ENCODE measurements at regions not wholly inside any gene's neighbourhood (a gene's known extent, or its start where the extent isn't known, plus 50 kb on each side); places are given as distances from the start of the nearest gene placed in this dataset.
"Not testable (repeated sequence)": the region's sequence is repeated elsewhere in the genome, so short reads cannot be mapped to it uniquely, and the experiment has no call there.

DNA sequence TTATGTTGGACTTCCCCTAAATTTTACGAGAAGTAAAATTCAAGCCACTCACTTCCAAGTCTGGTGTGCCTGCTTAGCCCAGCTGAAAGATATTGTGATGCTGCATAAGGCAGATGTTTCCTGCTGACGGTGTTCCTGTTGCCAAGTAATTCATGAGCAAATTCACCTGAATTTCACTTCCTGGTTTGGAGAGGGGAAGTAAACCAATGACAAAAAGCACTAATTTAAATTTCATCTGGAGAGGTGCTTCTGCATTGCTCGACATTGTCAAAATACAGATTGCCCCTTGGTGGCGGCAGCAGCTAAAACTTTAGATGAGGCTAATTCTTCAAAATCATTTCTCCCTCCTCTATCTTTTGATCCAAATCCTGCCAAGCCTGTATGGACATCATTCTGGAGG, 281.1 kb downstream of the AACS start:
- Histone ChIP-seq H2AFZ (no peak overlapping the region), H4K20me1 (ENCODE audit: insufficient read depth) (no peaks in the 10 kb centered on the region), H3K36me3 (ENCODE audit: low read depth) (no peaks in the 10 kb centered on the region), H3K79me2 (ENCODE audit: low read depth) (no peaks in the 10 kb centered on the region), H3K4me1 (replicated peaks; ENCODE audit: insufficient read depth) (no peaks in the 10 kb centered on the region), H3F3A (ENCODE audit: insufficient read depth, low read depth) (no peaks in the 10 kb centered on the region), H3K4me2 (no peak overlapping the region), H3K9me3 (ENCODE audit: insufficient read depth, low read depth) (no peaks in the 10 kb centered on the region), H3K4me3 (no peak overlapping the region), H3K9me2 (ENCODE audit: insufficient read depth) (no peaks in the 10 kb centered on the region), H3K27me3 (ENCODE audit: insufficient read depth, low read depth) (peaks cover 69% of the 10 kb centered on the region), H3K27ac (no peak overlapping the region)
- DNase-seq = no peak
- no peak for TF ChIP-seq EZH2 (IDR thresholded peaks at IDR 0.05; ENCODE audit: low read depth)
- TF ChIP-seq, protein P1, sequence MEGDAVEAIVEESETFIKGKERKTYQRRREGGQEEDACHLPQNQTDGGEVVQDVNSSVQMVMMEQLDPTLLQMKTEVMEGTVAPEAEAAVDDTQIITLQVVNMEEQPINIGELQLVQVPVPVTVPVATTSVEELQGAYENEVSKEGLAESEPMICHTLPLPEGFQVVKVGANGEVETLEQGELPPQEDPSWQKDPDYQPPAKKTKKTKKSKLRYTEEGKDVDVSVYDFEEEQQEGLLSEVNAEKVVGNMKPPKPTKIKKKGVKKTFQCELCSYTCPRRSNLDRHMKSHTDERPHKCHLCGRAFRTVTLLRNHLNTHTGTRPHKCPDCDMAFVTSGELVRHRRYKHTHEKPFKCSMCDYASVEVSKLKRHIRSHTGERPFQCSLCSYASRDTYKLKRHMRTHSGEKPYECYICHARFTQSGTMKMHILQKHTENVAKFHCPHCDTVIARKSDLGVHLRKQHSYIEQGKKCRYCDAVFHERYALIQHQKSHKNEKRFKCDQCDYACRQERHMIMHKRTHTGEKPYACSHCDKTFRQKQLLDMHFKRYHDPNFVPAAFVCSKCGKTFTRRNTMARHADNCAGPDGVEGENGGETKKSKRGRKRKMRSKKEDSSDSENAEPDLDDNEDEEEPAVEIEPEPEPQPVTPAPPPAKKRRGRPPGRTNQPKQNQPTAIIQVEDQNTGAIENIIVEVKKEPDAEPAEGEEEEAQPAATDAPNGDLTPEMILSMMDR (conservative IDR thresholded peaks at IDR 0.05) = 0 out of 2 replicates have a peak, but pooled peaks have one; percentile 13
- intact Hi-C loops (cut with micrococcal nuclease; ENCODE audit: unreplicated experiment) = no loop called here
- ChIA-PET POLR2A (ENCODE audit: unreplicated experiment) (no interaction called here), CTCF (no interaction called here)
- BruUV-seq (replicated peaks) = no TSS peak

DNA sequence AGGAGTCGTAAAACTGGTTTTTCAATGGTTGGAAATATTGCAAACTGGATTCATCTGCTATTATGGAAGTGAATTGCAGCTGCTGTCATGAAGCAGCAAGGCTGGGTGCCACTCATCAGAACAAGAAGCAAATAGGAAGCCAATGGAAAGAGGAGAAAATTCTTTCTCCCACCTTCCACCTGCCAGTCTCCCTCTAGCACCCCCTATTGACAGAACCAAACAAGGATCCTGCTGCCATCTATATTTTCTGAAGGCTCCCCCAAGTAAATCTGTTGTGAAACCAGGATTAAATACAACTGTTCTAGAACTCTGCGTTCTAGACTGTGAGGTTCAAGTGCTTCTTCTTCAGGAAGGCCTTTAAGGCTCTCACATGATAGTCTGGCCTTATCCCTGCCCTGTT, 286.6 kb downstream of the AACS start:
- Histone ChIP-seq H3K4me2 (no peak overlapping the region), H3K36me3 (ENCODE audit: low read depth) (no peaks in the 10 kb centered on the region), H3K4me1 (replicated peaks; ENCODE audit: insufficient read depth) (no peaks in the 10 kb centered on the region), H3K9me3 (ENCODE audit: insufficient read depth, low read depth) (no peaks in the 10 kb centered on the region), H3K27me3 (ENCODE audit: insufficient read depth, low read depth) (peaks cover 46% of the 10 kb centered on the region), H3K4me3 (no peak overlapping the region), H3K9me2 (ENCODE audit: insufficient read depth) (no peaks in the 10 kb centered on the region), H3F3A (ENCODE audit: insufficient read depth, low read depth) (no peaks in the 10 kb centered on the region), H2AFZ (no peak overlapping the region), H3K79me2 (ENCODE audit: low read depth) (no peaks in the 10 kb centered on the region), H3K27ac (no peak overlapping the region), H4K20me1 (ENCODE audit: insufficient read depth) (no peaks in the 10 kb centered on the region)
- POLR2A ChIA-PET (ENCODE audit: unreplicated experiment) = no interaction called here
- no TSS peak for BruUV-seq (replicated peaks)
- CTCF ChIA-PET = no interaction called here
- no peak for DNase-seq
- intact Hi-C loops (cut with micrococcal nuclease; ENCODE audit: unreplicated experiment) = no loop called here
- TF ChIP-seq, protein P1 (conservative IDR thresholded peaks at IDR 0.05) = no peak
- no peak for TF ChIP-seq EZH2 (IDR thresholded peaks at IDR 0.05; ENCODE audit: low read depth)

DNA sequence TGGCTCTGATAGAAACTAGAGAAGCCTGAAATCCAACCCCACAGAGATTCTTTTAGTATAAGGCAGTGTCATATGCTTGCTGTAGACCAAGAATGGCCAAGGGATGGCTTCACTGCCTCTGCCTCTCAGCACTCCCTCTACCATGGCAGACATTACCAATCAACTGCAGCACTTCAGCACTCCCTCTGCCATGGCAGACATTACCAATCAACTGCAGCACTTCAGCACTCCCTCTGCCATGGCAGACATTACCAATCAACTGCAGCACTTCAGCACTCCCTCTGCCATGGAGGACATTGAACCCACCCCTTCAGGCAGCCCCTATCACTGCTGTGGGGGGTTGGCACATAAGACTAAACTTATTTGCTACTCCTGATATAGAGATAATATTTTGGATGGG, 287.8 kb downstream of the AACS start:
- CTCF ChIA-PET; H4K20me1 ChIP-seq (ENCODE audit: insufficient read depth); H3K79me2 ChIP-seq (ENCODE audit: low read depth); intact Hi-C loops (cut with micrococcal nuclease; ENCODE audit: unreplicated experiment); H2AFZ ChIP-seq; H3K9me2 ChIP-seq (ENCODE audit: insufficient read depth); DNase-seq; BruUV-seq (replicated peaks); POLR2A ChIA-PET (ENCODE audit: unreplicated experiment); H3K4me2 ChIP-seq; H3K36me3 ChIP-seq (ENCODE audit: low read depth); H3K27ac ChIP-seq; H3K4me3 ChIP-seq; H3F3A ChIP-seq (ENCODE audit: insufficient read depth, low read depth); H3K4me1 ChIP-seq (replicated peaks; ENCODE audit: insufficient read depth); H3K9me3 ChIP-seq (ENCODE audit: insufficient read depth, low read depth): not testable (repeated sequence)
- peaks cover 33% of the 10 kb centered on the region for H3K27me3 ChIP-seq (ENCODE audit: insufficient read depth, low read depth)

DNA sequence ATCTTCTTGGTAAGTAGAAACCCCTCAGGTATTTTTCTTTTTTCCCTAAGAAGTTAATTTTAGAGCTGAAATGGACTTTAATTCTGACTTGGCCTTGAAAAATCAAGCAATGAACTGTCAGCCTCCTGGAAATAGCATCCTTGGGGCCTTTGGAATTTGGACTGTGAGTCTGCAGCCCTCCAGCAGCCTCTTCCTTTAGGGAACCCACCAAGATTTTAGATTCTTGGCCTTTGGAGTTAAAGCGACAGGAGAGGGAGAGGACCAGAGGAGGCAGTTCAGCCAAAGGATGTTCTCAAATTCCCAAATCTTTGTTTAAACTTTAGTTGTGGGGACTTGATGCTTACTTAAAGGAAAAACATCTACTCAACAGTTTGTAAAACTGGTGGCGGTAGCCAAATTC, 288.6 kb downstream of the AACS start:
- BruUV-seq (replicated peaks) = no TSS peak
- H3K79me2 ChIP-seq (ENCODE audit: low read depth) = no peaks in the 10 kb centered on the region
- CTCF ChIA-PET = no interaction called here

More for the DNA sequence above, 288.6 kb downstream of the AACS start:
- TF ChIP-seq EZH2 (IDR thresholded peaks at IDR 0.05; ENCODE audit: low read depth) = no peak
- H3K9me3 ChIP-seq (ENCODE audit: insufficient read depth, low read depth) = no peaks in the 10 kb centered on the region
- H3K36me3 ChIP-seq (ENCODE audit: low read depth) = no peaks in the 10 kb centered on the region
- no peak overlapping the region for H3K27ac ChIP-seq
- intact Hi-C loops (cut with micrococcal nuclease; ENCODE audit: unreplicated experiment) = no loop called here
- DNase-seq = no peak
- H3K4me2 ChIP-seq = no peak overlapping the region
- H3K27me3 ChIP-seq (ENCODE audit: insufficient read depth, low read depth) = peaks cover 25% of the 10 kb centered on the region
- H3K4me1 ChIP-seq (replicated peaks; ENCODE audit: insufficient read depth) = no peaks in the 10 kb centered on the region
- POLR2A ChIA-PET (ENCODE audit: unreplicated experiment) = no interaction called here
- no peaks in the 10 kb centered on the region for H3F3A ChIP-seq (ENCODE audit: insufficient read depth, low read depth)
- no peaks in the 10 kb centered on the region for H4K20me1 ChIP-seq (ENCODE audit: insufficient read depth)
- no peaks in the 10 kb centered on the region for H3K9me2 ChIP-seq (ENCODE audit: insufficient read depth)
- H2AFZ ChIP-seq = no peak overlapping the region
- H3K4me3 ChIP-seq = no peak overlapping the region
